K562 (cell line): ENCODE measurements at regions not wholly inside any gene's neighbourhood (a gene's known extent, or its start where the extent isn't known, plus 50 kb on each side); places are given as distances from the start of the nearest gene placed in this dataset.

Experiments
- ATF1 ChIP-seq, 2 experiments: fragments of 450-650 bp in 1 of 2; IDR thresholded peaks; 2 replicates each; pipeline ENCODE4 v1.6.1; 2016; ENCODE audit warnings: missing compliant biosample characterization in 1 of 2, missing genetic modification characterization in 1 of 2
- EP300 ChIP-seq: IDR thresholded peaks from 2 replicates; pipeline ENCODE4 v1.6.1; 2012; ENCODE audit warnings: low read length, improper control_type of control experiment
- JUND ChIP-seq, 2 experiments: IDR thresholded peaks; 2 replicates in 1 of 2; 3 replicates in 1 of 2; pipeline ENCODE4 v1.6.1; 2011; ENCODE audit warnings: borderline replicate concordance in 2 of 2, low read depth in 2 of 2, low read length in 2 of 2, improper control_type of control experiment in 1 of 2, missing biosample characterization in 1 of 2, missing genetic modification characterization in 1 of 2, missing genetic modification reagents in 1 of 2
- MTA3 ChIP-seq: fragments of 450-650 bp; formaldehyde crosslinking; IDR thresholded peaks from 2 replicates; pipeline ENCODE4 v1.6.1; 2017; ENCODE audit warnings: mild to moderate bottlenecking, borderline replicate concordance
- POLR2AphosphoS5 ChIP-seq: IDR thresholded peaks from 2 replicates; pipeline ENCODE4 v1.6.1; 2011; ENCODE audit warnings: mild to moderate bottlenecking, low read depth, low read length, moderate library complexity; ENCODE audit not compliant: control insufficient read depth, insufficient read depth
- TEAD4 ChIP-seq, 2 experiments: sonication (generic) in 1 of 2; formaldehyde crosslinking in 1 of 2; IDR thresholded peaks; 2 replicates each; pipeline versions ENCODE4 v1.6.1 to v1.8.0; 2012 to 2022; ENCODE audit warnings: borderline replicate concordance in 1 of 2, inconsistent platforms in 1 of 2, low read length in 1 of 2, mild to moderate bottlenecking in 1 of 2, missing genetic modification reagents in 1 of 2
- ZNF217 ChIP-seq: sonication (generic); formaldehyde crosslinking; IDR thresholded peaks from 2 replicates; pipeline ENCODE4 v1.8.0; 2022; ENCODE audit warnings: mild to moderate bottlenecking, missing genetic modification reagents
- TF ChIP-seq, protein P1 (sequence below), 2 experiments: fragments of 450-650 bp in 1 of 2; sonication (generic) in 1 of 2; formaldehyde crosslinking in 1 of 2; IDR thresholded peaks; 2 replicates each; pipeline versions ENCODE4 v1.7.1 to v1.9.0; 2016 to 2022; ENCODE audit warnings: inconsistent platforms in 1 of 2, mild to moderate bottlenecking in 1 of 2, missing genetic modification reagents in 1 of 2
- TF ChIP-seq, protein P2 (sequence below): fragments of 250-450 bp; sonication (Bioruptor Pico); IDR thresholded peaks from 2 replicates; pipeline ENCODE4 v1.8.0; 2021; ENCODE audit warnings: borderline replicate concordance, mild to moderate bottlenecking, moderate library complexity; ENCODE audit not compliant: poor library complexity, severe bottlenecking
- TF ChIP-seq, protein P3 (sequence below): fragments of 250-450 bp; sonication (Bioruptor Pico); IDR thresholded peaks from 2 replicates; pipeline ENCODE4 v1.4.0; 2020; ENCODE audit warnings: mild to moderate bottlenecking, moderate library complexity

DNA sequence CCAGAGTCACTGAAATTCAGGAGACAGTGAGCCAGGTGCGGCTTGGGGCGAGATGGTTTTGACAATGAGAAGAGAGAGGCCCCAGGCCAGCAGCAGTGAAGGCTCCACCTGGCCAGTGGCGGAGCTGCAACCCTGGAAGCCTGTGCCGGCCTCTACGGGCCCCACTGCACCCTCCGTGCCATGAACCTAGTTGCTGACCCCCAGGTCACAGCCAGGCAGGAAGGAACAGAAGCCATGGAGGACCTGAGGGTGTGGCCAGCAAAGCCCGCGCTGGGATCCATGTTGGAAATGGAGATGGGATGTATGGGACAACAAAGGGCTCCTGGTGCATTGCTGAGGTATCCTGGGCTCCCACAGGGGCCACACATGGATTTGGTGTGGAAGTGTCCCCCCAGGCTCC is 1528.5 kb downstream of the BRD1 start:
- no peak for TF ChIP-seq ZNF217 (CRISPR knock-in tag)
- TF ChIP-seq ATF1 (CRISPR knock-in tag; IDR thresholded peaks at IDR 0.05) = no peak
- no peak for TF ChIP-seq ATF1 (tag; IDR thresholded peaks at IDR 0.05)
- no peak for TF ChIP-seq POLR2AphosphoS5
- no peak for TF ChIP-seq TEAD4 (IDR thresholded peaks at IDR 0.05; ENCODE audit: low read length)
- no peak for TF ChIP-seq TEAD4 (CRISPR knock-in tag; IDR thresholded peaks at IDR 0.05; ENCODE audit: borderline replicate concordance)
- no peak for TF ChIP-seq EP300
- TF ChIP-seq, protein P1, sequence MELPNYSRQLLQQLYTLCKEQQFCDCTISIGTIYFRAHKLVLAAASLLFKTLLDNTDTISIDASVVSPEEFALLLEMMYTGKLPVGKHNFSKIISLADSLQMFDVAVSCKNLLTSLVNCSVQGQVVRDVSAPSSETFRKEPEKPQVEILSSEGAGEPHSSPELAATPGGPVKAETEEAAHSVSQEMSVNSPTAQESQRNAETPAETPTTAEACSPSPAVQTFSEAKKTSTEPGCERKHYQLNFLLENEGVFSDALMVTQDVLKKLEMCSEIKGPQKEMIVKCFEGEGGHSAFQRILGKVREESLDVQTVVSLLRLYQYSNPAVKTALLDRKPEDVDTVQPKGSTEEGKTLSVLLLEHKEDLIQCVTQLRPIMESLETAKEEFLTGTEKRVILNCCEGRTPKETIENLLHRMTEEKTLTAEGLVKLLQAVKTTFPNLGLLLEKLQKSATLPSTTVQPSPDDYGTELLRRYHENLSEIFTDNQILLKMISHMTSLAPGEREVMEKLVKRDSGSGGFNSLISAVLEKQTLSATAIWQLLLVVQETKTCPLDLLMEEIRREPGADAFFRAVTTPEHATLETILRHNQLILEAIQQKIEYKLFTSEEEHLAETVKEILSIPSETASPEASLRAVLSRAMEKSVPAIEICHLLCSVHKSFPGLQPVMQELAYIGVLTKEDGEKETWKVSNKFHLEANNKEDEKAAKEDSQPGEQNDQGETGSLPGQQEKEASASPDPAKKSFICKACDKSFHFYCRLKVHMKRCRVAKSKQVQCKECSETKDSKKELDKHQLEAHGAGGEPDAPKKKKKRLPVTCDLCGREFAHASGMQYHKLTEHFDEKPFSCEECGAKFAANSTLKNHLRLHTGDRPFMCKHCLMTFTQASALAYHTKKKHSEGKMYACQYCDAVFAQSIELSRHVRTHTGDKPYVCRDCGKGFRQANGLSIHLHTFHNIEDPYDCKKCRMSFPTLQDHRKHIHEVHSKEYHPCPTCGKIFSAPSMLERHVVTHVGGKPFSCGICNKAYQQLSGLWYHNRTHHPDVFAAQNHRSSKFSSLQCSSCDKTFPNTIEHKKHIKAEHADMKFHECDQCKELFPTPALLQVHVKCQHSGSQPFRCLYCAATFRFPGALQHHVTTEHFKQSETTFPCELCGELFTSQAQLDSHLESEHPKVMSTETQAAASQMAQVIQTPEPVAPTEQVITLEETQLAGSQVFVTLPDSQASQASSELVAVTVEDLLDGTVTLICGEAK (IDR thresholded peaks at IDR 0.05) = no peak
- TF ChIP-seq, protein P1 (CRISPR knock-in tag; IDR thresholded peaks at IDR 0.05) = no peak
- TF ChIP-seq, protein P2, sequence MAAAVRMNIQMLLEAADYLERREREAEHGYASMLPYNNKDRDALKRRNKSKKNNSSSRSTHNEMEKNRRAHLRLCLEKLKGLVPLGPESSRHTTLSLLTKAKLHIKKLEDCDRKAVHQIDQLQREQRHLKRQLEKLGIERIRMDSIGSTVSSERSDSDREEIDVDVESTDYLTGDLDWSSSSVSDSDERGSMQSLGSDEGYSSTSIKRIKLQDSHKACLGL (CRISPR knock-in tag) = no peak
- no peak for TF ChIP-seq JUND (IDR thresholded peaks at IDR 0.05; ENCODE audit: borderline replicate concordance, low read depth, low read length)
- TF ChIP-seq JUND (tag; IDR thresholded peaks at IDR 0.05; ENCODE audit: borderline replicate concordance, low read depth, low read length) = no peak
- TF ChIP-seq MTA3 = no peak
- TF ChIP-seq, protein P3, sequence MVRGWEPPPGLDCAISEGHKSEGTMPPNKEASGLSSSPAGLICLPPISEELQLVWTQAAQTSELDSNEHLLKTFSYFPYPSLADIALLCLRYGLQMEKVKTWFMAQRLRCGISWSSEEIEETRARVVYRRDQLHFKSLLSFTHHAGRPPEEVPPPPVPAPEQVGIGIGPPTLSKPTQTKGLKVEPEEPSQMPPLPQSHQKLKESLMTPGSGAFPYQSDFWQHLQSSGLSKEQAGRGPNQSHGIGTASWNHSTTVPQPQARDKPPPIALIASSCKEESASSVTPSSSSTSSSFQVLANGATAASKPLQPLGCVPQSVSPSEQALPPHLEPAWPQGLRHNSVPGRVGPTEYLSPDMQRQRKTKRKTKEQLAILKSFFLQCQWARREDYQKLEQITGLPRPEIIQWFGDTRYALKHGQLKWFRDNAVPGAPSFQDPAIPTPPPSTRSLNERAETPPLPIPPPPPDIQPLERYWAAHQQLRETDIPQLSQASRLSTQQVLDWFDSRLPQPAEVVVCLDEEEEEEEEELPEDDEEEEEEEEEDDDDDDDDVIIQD (CRISPR knock-in tag) = no peak
